ENCODE measurements at regions not wholly inside any gene's neighbourhood (a gene's known extent, or its start where the extent isn't known, plus 50 kb on each side); places are given as distances from the start of the nearest gene placed in this dataset.

DNA sequence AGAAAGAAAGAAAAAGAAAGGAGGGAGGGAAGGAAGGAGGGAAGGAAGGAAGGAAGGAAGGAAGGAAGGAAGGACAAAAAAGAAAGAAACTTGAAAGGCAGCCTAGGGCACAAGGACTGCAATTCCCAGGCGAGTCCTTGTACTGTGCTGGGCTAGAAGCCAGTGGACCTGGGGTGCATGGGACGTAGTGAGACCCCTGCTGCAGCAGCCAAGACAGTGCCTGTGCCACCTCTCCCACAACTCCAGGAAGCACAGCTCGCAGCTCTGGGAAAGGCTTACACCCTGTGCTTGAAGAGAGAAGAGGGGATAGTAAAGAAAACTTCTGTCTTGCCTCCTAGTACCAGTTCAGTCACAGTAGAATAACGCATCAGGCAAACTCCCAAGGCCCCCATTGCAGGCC is 227.9 kb upstream of the CDH7 start:
- TF ChIP-seq, protein P1, sequence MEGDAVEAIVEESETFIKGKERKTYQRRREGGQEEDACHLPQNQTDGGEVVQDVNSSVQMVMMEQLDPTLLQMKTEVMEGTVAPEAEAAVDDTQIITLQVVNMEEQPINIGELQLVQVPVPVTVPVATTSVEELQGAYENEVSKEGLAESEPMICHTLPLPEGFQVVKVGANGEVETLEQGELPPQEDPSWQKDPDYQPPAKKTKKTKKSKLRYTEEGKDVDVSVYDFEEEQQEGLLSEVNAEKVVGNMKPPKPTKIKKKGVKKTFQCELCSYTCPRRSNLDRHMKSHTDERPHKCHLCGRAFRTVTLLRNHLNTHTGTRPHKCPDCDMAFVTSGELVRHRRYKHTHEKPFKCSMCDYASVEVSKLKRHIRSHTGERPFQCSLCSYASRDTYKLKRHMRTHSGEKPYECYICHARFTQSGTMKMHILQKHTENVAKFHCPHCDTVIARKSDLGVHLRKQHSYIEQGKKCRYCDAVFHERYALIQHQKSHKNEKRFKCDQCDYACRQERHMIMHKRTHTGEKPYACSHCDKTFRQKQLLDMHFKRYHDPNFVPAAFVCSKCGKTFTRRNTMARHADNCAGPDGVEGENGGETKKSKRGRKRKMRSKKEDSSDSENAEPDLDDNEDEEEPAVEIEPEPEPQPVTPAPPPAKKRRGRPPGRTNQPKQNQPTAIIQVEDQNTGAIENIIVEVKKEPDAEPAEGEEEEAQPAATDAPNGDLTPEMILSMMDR (IDR thresholded peaks at IDR 0.05; ENCODE audit: low read depth, low read length, missing control alignments) = no peak
- DNase-seq (ENCODE audit: extremely low read depth, low read depth) = no peak
- no peak overlapping the region for H3K4me3 ChIP-seq (replicated peaks; ENCODE audit: low read depth, low read length)

DNA sequence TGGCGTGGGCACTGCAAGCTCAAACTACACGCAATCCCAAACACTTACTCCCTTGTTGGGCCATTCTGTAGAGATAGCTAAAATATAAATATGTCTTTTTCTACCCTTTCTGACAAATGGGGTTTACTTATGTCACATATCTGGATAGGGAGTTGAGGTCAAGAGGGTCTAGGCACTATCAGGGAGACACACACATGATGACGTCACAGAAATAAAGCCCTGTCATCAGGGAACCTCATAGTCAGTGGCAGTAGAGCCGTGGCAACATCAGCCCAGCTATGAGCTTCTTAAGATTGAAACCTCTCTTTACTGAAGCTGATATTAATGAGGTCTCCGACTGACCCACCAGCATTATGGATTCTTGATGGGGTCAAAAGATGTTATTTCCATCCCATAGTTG is 234.6 kb upstream of the CDH7 start:
- TF ChIP-seq, protein P1 (IDR thresholded peaks at IDR 0.05; ENCODE audit: low read depth, low read length, missing control alignments) = no peak
- no peak overlapping the region for H3K4me3 ChIP-seq (replicated peaks; ENCODE audit: low read depth, low read length)

DNA sequence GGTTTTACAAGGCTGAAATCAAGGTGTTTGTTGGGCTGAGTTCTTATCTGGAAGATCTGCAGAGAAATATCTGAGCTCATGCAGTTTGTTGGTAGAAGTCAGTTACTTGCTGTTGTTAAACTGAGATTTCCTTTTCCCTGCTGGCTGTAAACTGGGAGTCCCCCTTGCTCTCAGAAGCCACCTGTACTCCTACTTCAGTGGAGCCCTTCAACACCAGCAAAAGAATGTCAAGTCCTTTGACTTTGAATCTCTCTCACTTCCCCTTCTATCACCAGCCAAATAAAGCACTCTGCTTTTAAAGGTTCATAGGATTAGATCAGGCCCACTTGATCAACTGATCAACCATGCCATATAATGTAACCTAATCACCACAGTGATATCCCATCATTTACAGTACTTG is 252.2 kb upstream of the CDH7 start:
- no peak overlapping the region for H3K4me3 ChIP-seq (replicated peaks; ENCODE audit: low read depth, low read length)
- no peak for DNase-seq (ENCODE audit: extremely low read depth, low read depth)
- TF ChIP-seq, protein P1 (IDR thresholded peaks at IDR 0.05; ENCODE audit: low read depth, low read length, missing control alignments) = no peak

More for the DNA sequence above, 234.6 kb upstream of the CDH7 start:
- no peak for DNase-seq (ENCODE audit: extremely low read depth, low read depth)

DNA sequence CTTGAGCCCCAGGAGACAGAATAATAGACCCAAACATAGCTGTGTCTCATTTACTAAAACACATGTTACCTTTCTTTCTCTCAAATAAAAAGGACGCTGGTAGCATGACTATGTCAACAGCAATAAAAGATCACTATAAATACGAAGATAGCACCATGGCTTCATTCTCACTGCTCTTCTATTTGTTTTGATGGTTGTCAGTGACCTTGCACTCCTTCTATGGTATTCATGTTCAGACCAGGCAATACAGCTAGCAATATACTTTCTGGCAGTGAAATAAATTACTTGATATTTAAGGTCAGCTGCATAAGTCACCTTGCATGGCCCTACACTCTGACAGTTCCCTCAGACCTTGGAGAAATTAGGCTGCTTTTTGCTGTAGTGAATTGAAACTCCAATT is 263.2 kb upstream of the CDH7 start:
- H3K4me3 ChIP-seq (replicated peaks; ENCODE audit: low read depth, low read length) = no peak overlapping the region
- DNase-seq (ENCODE audit: extremely low read depth, low read depth) = no peak
- TF ChIP-seq, protein P1 (IDR thresholded peaks at IDR 0.05; ENCODE audit: low read depth, low read length, missing control alignments) = no peak

DNA sequence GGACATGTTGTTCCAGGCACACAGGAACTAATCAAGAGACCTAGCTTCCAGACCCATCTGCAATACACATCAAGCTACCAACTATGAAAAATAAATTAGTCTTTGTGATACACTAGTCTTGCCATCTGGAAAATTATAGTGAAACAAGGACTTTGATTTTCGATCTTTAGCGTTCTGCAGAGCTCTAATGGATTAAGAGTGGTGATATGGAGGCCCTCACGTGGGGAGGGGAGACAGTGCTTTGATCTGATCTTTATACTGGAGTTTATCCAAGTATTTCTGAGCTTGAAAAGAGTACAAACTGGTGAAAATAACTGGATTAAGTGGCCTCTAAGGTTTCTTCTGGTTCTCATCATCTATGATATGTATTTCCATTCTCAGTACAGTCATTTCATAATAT is 273.4 kb upstream of the CDH7 start:
- DNase-seq (ENCODE audit: extremely low read depth, low read depth) = no peak
- TF ChIP-seq, protein P1 (IDR thresholded peaks at IDR 0.05; ENCODE audit: low read depth, low read length, missing control alignments) = no peak
- no peak overlapping the region for H3K4me3 ChIP-seq (replicated peaks; ENCODE audit: low read depth, low read length)

DNA sequence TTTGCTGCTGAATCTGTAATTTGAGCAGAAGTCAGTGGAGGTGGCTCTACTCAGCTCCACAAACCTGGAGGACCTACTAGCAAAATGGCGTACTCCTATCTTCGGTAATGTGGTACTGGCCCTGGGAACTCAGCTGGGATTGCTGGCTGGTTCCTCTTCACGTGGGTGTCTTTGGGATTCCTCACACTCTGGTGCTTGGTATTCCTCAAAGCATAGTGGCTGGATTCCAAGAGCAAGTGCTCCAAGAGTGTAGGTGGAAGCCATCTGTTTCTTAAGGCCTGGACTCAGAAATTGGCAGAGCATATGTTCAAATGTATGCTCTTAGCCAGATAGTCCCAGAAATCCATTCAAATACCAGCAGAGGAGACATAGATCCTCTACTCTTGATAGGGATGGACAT is 281.9 kb upstream of the CDH7 start:
- DNase-seq (ENCODE audit: extremely low read depth, low read depth) = no peak
- TF ChIP-seq, protein P1 (IDR thresholded peaks at IDR 0.05; ENCODE audit: low read depth, low read length, missing control alignments) = no peak
- H3K4me3 ChIP-seq (replicated peaks; ENCODE audit: low read depth, low read length) = no peak overlapping the region

DNA sequence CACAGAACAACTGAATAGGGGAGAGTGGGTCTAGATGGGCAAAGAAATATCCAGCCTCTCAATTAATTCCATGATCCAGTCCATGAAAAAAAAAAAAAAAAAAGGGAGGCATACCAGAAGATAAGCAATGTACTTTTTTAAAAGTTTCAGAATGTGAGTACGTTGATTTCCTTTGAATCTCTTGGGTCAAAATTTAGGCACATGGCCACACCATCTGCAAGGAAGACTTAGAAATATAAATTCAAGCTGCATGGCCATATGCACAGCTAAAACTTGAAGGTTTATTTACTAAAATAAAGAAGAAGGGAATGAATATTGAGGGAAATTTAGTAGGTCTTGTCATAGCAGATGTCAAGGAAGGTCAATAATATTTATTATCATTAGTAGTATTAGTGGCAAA is 286.5 kb upstream of the CDH7 start:
- TF ChIP-seq, protein P1 (IDR thresholded peaks at IDR 0.05; ENCODE audit: low read depth, low read length, missing control alignments) = no peak
- no peak overlapping the region for H3K4me3 ChIP-seq (replicated peaks; ENCODE audit: low read depth, low read length)
- no peak for DNase-seq (ENCODE audit: extremely low read depth, low read depth)
